ENCODE measurements at regions not wholly inside any gene's neighbourhood (a gene's known extent, or its start where the extent isn't known, plus 50 kb on each side); places are given as distances from the start of the nearest gene placed in this dataset.

DNA sequence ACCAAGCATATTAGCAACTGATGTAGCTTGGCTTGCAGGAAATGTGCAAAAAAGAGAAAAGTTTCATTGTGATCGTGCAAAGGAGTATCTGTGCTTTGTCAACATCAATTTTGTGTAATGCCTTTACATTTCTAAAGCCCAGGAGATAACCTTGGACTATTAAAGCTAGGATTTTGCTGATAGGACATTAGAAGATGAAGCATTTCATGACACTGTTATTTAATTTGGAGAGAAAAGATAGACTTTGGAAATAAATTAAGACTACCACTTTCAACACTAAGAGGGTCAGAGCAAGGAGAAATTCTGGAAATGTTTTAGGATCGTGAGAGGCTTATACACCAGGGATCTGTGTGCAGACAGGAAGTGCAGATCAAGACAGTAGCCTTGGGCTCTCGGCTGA, 120.6 kb upstream of the MID1 start:
- Histone ChIP-seq H3K27ac (ENCODE audit: low read depth, low read length, poor library complexity, severe bottlenecking) (no peak overlapping the region), H2AFZ (ENCODE audit: low read length) (no peak overlapping the region)
- no peak for TF ChIP-seq EZH2 (IDR thresholded peaks at IDR 0.05; ENCODE audit: borderline replicate concordance, low read length)
- TF ChIP-seq, protein P1, sequence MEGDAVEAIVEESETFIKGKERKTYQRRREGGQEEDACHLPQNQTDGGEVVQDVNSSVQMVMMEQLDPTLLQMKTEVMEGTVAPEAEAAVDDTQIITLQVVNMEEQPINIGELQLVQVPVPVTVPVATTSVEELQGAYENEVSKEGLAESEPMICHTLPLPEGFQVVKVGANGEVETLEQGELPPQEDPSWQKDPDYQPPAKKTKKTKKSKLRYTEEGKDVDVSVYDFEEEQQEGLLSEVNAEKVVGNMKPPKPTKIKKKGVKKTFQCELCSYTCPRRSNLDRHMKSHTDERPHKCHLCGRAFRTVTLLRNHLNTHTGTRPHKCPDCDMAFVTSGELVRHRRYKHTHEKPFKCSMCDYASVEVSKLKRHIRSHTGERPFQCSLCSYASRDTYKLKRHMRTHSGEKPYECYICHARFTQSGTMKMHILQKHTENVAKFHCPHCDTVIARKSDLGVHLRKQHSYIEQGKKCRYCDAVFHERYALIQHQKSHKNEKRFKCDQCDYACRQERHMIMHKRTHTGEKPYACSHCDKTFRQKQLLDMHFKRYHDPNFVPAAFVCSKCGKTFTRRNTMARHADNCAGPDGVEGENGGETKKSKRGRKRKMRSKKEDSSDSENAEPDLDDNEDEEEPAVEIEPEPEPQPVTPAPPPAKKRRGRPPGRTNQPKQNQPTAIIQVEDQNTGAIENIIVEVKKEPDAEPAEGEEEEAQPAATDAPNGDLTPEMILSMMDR (IDR thresholded peaks at IDR 0.05; ENCODE audit: low read length): no peak

DNA sequence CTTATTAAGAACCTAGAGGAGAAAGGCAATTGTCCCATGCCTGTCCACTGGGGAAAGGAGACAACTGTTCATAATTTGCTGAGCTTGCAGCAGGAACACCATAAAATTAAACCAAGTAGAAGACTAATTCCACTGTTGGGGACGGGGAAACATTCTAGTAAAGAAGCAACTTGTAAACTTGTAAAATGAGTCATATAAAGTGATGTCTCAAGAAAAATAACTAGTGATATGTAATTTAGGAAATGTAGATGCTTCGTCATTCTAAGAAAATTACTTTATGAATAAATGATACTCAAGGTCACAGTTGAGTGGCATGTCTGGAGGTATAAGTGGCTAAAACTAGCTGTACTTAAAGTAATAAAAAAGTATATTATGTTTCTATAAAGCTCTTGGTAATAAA, 121.2 kb upstream of the MID1 start:
- no peak for TF ChIP-seq EZH2 (IDR thresholded peaks at IDR 0.05; ENCODE audit: borderline replicate concordance, low read length)
- TF ChIP-seq, protein P1 (IDR thresholded peaks at IDR 0.05; ENCODE audit: low read length): no peak
- no peak overlapping the region for H3K9ac ChIP-seq (ENCODE audit: low read length)
- H3K9me2 ChIP-seq (ENCODE audit: low read depth, low read length): no peaks in the 10 kb centered on the region
- H3K4me3 ChIP-seq (ENCODE audit: low read depth, low read length, poor library complexity, severe bottlenecking): no peak overlapping the region
- H4K20me1 ChIP-seq (ENCODE audit: insufficient read depth, low read length): no peaks in the 10 kb centered on the region
- no peaks in the 10 kb centered on the region for H3K79me2 ChIP-seq (ENCODE audit: insufficient read depth, low read length)
- H3K27me3 ChIP-seq (ENCODE audit: insufficient read depth, low read length): no peaks in the 10 kb centered on the region
- no peak overlapping the region for H2AFZ ChIP-seq (ENCODE audit: low read length)
- no peak overlapping the region for H3K27ac ChIP-seq (ENCODE audit: low read depth, low read length, poor library complexity, severe bottlenecking)
- H3K9me3 ChIP-seq (ENCODE audit: low read length): no peaks in the 10 kb centered on the region
- no peak overlapping the region for H3K4me2 ChIP-seq (ENCODE audit: low read length)
- H3K4me1 ChIP-seq (ENCODE audit: insufficient read depth, low read length, severe bottlenecking): no peaks in the 10 kb centered on the region
- no peaks in the 10 kb centered on the region for H3K36me3 ChIP-seq (ENCODE audit: insufficient read depth, low read length)
- H3F3A ChIP-seq (ENCODE audit: insufficient read depth, low read length): no peaks in the 10 kb centered on the region

More for the DNA sequence above, 120.6 kb upstream of the MID1 start:
- H3K36me3 ChIP-seq (ENCODE audit: insufficient read depth, low read length): no peaks in the 10 kb centered on the region
- no peaks in the 10 kb centered on the region for H3K9me3 ChIP-seq (ENCODE audit: low read length)
- no peaks in the 10 kb centered on the region for H3F3A ChIP-seq (ENCODE audit: insufficient read depth, low read length)
- H3K4me2 ChIP-seq (ENCODE audit: low read length): no peak overlapping the region
- H3K9me2 ChIP-seq (ENCODE audit: low read depth, low read length): no peaks in the 10 kb centered on the region
- no peak overlapping the region for H3K4me3 ChIP-seq (ENCODE audit: low read depth, low read length, poor library complexity, severe bottlenecking)
- no peaks in the 10 kb centered on the region for H3K4me1 ChIP-seq (ENCODE audit: insufficient read depth, low read length, severe bottlenecking)
- no peaks in the 10 kb centered on the region for H4K20me1 ChIP-seq (ENCODE audit: insufficient read depth, low read length)
- no peaks in the 10 kb centered on the region for H3K79me2 ChIP-seq (ENCODE audit: insufficient read depth, low read length)
- H3K9ac ChIP-seq (ENCODE audit: low read length): no peak overlapping the region
- no peaks in the 10 kb centered on the region for H3K27me3 ChIP-seq (ENCODE audit: insufficient read depth, low read length)

DNA sequence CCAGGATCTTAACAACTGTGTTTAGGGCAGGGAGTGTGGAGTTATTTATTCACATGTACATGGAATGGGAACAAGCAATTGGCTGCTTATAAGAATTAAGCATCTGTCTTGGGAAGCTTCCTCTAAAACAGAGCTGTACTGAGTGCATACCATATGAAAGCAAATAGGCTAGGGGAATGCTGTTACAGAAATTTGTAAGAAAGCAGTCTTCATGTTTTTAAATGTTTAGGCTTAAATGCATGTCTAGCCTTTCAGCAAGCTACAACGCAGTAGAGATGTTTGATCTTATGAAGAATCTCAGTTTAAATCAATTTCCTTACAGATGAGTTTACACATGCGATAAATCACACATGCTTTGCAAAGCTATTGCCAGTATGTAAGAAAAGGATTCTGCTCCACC, 123.1 kb upstream of the MID1 start:
- Histone ChIP-seq H3K27me3 (ENCODE audit: insufficient read depth, low read length) (no peaks in the 10 kb centered on the region), H3K36me3 (ENCODE audit: insufficient read depth, low read length) (no peaks in the 10 kb centered on the region)
- TF ChIP-seq, protein P1 (IDR thresholded peaks at IDR 0.05; ENCODE audit: low read length): no peak
- TF ChIP-seq EZH2 (IDR thresholded peaks at IDR 0.05; ENCODE audit: borderline replicate concordance, low read length): no peak

More for the DNA sequence above, 123.1 kb upstream of the MID1 start:
- Histone ChIP-seq H3K4me2 (ENCODE audit: low read length) (no peak overlapping the region), H3K9me2 (ENCODE audit: low read depth, low read length) (no peaks in the 10 kb centered on the region), H3K9ac (ENCODE audit: low read length) (no peak overlapping the region), H3K4me1 (ENCODE audit: insufficient read depth, low read length, severe bottlenecking) (no peaks in the 10 kb centered on the region), H4K20me1 (ENCODE audit: insufficient read depth, low read length) (no peaks in the 10 kb centered on the region), H3K27ac (ENCODE audit: low read depth, low read length, poor library complexity, severe bottlenecking) (no peak overlapping the region), H3K9me3 (ENCODE audit: low read length) (no peaks in the 10 kb centered on the region), H3K4me3 (ENCODE audit: low read depth, low read length, poor library complexity, severe bottlenecking) (no peak overlapping the region), H2AFZ (ENCODE audit: low read length) (no peak overlapping the region), H3F3A (ENCODE audit: insufficient read depth, low read length) (no peaks in the 10 kb centered on the region), H3K79me2 (ENCODE audit: insufficient read depth, low read length) (no peaks in the 10 kb centered on the region)
